Neutrophil (primary cell): ENCODE measurements at regions not wholly inside any gene's neighbourhood (a gene's known extent, or its start where the extent isn't known, plus 50 kb on each side); places are given as distances from the start of the nearest gene placed in this dataset.

Source experiments
- H3K27ac ChIP-seq: fragments of 200-600 bp; sonication (generic); 2 replicates; pipeline ENCODE4 v1.5.1; 2016; ENCODE audit warnings: mild to moderate bottlenecking, moderate library complexity
- H3K27me3 ChIP-seq: fragments of 200-600 bp; sonication (generic); 2 replicates; pipeline ENCODE4 v1.6.0; 2016; ENCODE audit warnings: mild to moderate bottlenecking
- H3K36me3 ChIP-seq: fragments of 200-600 bp; sonication (generic); 2 replicates; pipeline ENCODE4 v1.5.1; 2017
- H3K4me1 ChIP-seq, 2 experiments: fragments of 200-600 bp in 1 of 2; sonication (generic) in 1 of 2; 1 replicate in 1 of 2; 2 replicates in 1 of 2; pipeline versions ENCODE4 v1.5.1 to v1.6.1; 2013 to 2016; ENCODE audit warnings: low read depth in 1 of 2, low read length in 1 of 2, mild to moderate bottlenecking in 1 of 2, moderate library complexity in 1 of 2; ENCODE audit not compliant: control insufficient read depth in 1 of 2, insufficient read depth in 1 of 2
- H3K4me3 ChIP-seq, 2 experiments: fragments of 200-600 bp in 1 of 2; sonication (generic) in 1 of 2; 1 replicate in 1 of 2; 2 replicates in 1 of 2; pipeline ENCODE4 v1.5.1; 2013 to 2016; ENCODE audit warnings: low read depth in 1 of 2, low read length in 1 of 2, mild to moderate bottlenecking in 1 of 2, moderate library complexity in 1 of 2
- H3K9me3 ChIP-seq: fragments of 200-600 bp; sonication (generic); 2 replicates; pipeline ENCODE4 v1.5.1; 2016
- CTCF ChIP-seq: fragments of 200-600 bp; sonication (generic); IDR thresholded peaks from 2 replicates; pipeline ENCODE4 v1.5.1; 2016; ENCODE audit warnings: antibody characterized with exemption

DNA sequence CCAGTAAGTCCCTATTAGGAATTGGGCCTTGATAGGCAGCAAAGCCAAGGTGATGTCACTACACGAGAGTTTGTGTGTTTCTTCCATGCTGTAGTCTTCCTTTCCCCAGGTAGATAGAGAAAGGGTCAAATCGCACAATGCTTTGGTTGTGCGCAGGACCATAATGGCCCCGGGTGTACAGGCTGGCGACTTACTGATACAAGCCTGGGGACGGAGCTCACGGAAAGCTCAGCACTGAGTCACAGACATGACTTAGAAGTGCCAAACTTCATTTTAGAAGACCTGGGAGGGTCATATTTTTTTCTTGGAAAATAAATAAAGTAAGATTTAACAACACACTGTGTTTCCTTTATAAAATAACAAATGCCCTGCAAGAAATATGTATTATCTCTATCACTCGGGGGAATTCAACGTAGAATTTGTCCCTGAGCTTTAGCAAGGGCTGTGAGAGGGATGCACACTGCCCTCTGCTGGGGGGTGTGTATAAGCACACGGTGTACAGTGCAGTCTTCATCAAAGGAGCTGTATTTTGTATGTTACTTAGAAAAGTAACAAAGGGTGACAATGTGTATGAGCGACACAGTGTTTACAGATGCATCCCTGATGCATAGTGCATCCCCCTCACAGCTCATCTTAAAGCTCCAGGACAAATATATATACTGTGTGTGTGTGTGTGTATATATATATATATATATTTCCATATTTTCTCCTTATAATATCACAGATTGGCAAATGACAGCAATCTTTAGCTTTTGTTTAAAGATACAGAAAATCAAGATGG, 254.5 kb upstream of the VEGFC start:
- Histone ChIP-seq H3K4me1 (no peaks in the 10 kb centered on the region), H3K36me3 (no peaks in the 10 kb centered on the region), H3K27me3 (no peaks in the 10 kb centered on the region), H3K9me3 (no peaks in the 10 kb centered on the region), H3K4me3 (no peak overlapping the region), H3K27ac (no peak overlapping the region)
- TF ChIP-seq CTCF = peak; percentile 23

DNA sequence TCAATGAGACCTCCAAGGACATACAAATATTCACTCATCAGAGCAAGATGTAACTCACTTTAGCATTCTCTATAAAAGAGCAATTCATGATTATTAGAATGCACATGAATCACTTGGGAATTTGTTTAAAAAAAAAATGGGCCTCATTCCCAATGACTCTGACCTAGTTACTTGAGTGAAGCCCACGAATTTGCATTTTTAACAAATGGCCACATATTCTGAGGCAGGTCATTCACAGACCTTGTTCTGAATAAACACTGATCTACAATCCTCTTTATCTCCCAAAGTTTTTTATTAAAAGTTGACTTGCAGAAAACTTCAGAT, 255.1 kb upstream of the VEGFC start:
- no peaks in the 10 kb centered on the region for H3K36me3 ChIP-seq
- H3K27me3 ChIP-seq = no peaks in the 10 kb centered on the region
- no peak for TF ChIP-seq CTCF
- no peaks in the 10 kb centered on the region for H3K9me3 ChIP-seq
- H3K27ac ChIP-seq = no peak overlapping the region
- no peak overlapping the region for H3K4me3 ChIP-seq
- H3K4me1 ChIP-seq = no peaks in the 10 kb centered on the region

DNA sequence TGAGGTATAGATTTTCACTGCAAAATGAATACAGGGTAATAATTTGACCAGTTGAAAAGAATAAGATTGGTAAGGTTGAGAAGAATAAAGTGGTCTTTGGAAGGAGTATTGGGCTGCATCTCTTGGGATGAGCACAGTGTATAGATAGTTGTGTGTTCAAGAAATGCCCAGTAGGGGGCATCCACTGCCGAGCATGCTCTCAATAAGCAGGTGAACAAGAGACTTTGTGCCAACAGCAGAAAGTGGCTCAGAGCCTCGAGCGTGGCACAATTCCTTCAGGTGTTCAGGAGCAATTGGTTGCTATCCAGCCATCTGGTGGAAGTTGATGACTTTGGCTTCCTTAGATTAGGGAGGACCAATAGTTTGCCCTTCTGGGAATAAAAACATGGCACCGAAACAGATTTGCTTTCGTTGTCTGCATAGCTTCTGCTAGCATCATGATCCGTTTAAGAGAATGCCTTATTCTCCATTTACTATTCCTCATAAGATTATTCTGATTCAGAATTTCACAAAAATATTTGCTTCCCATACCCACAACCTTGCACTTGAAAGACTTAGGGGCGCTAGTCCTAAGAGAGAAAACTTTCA, 258.1 kb upstream of the NEIL3 start:
- Histone ChIP-seq H3K4me1 (no peaks in the 10 kb centered on the region), H3K27ac (no peak overlapping the region), H3K36me3 (no peaks in the 10 kb centered on the region), H3K9me3 (no peaks in the 10 kb centered on the region), H3K27me3 (no peaks in the 10 kb centered on the region), H3K4me3 (no peak overlapping the region)
- no peak for TF ChIP-seq CTCF

DNA sequence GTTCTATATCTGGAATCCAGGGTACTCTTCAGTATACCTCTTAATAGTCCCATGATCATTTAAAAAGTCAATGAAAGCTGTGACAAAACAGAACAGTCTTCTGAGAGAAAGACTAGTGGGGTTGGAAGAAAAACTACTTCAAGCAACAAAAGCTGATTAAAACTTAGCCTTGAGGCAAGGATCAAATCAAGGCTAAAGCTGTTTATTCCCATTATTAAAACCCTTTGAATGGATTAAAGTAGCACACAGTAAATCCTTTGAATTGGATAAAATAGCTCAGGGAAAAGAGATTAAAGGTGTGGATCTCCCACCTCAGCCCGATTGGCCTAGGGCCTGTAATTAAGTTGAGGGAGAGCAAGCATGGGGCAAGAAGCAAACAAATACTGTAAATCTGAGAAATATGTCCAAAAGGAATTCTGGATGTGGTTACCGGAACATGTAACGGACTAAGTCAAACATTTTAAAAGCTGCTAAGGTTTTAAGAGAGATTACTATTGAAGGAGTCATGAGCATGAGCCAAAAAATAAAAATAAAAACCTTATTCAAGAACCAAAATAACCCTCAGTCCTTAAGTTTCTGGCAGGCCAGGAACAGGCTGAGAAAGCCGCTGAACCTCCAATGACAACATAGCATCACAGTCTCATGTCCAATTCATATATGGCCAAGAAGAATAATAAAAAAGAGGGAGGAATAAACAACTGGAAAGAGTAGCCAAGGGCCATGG, 257.3 kb upstream of the NEIL3 start:
- H3K9me3 ChIP-seq = no peaks in the 10 kb centered on the region

DNA sequence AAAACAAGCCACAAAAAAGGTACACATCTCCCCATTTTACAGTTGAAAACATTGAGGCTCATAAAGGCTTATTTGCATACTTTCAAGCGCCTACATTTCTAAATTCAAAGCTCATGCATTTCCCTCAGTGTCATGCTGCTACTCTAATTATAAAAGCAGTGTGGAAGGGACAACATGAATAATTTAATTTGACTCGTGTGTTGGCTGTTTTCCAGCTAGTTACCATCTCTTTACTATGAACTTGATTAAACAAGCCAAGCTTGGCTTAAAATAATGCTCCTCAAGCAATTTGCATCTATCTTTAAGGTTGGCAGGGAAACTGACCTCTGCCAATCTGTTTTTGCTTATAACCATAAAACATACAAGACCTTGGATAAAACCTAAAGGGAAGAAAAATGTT, 252.5 kb upstream of the NEIL3 start:
- no peak overlapping the region for H3K27ac ChIP-seq
- no peaks in the 10 kb centered on the region for H3K27me3 ChIP-seq
- no peaks in the 10 kb centered on the region for H3K4me1 ChIP-seq
- H3K9me3 ChIP-seq = no peaks in the 10 kb centered on the region
- no peaks in the 10 kb centered on the region for H3K36me3 ChIP-seq
- no peak for TF ChIP-seq CTCF
- no peak overlapping the region for H3K4me3 ChIP-seq

More for the DNA sequence above, 257.3 kb upstream of the NEIL3 start:
- no peaks in the 10 kb centered on the region for H3K36me3 ChIP-seq
- no peak for TF ChIP-seq CTCF
- no peak overlapping the region for H3K4me3 ChIP-seq
- H3K27me3 ChIP-seq = no peaks in the 10 kb centered on the region
- H3K4me1 ChIP-seq = no peaks in the 10 kb centered on the region
- H3K27ac ChIP-seq = no peak overlapping the region
